Mesenchymal stem cell (in vitro differentiated cells and primary cell): ENCODE measurements at regions not wholly inside any gene's neighbourhood (a gene's known extent, or its start where the extent isn't known, plus 50 kb on each side); places are given as distances from the start of the nearest gene placed in this dataset.

Source experiments
- DNase-seq: peaks from one replicate; pipeline ENCODE4 v3.0.0-alpha.2; 2013
- H2AFZ ChIP-seq: one replicate; pipeline ENCODE4 v1.6.1; 2013; ENCODE audit warnings: low read depth, mild to moderate bottlenecking, control low read depth, inconsistent platforms, low read length, moderate library complexity
- H2AK5ac ChIP-seq: 2 replicates; pipeline ENCODE4 v1.6.1; 2013; ENCODE audit warnings: low read length, moderate library complexity, mild to moderate bottlenecking, inconsistent platforms; ENCODE audit not compliant: severe bottlenecking
- H2BK120ac ChIP-seq: one replicate; pipeline ENCODE4 v1.6.1; 2013; ENCODE audit warnings: low read depth, mild to moderate bottlenecking, inconsistent platforms, low read length, moderate library complexity
- H2BK12ac ChIP-seq, 2 experiments: one replicate each; pipeline ENCODE4 v1.6.1; 2013; ENCODE audit warnings: inconsistent platforms in 2 of 2, low read length in 2 of 2, mild to moderate bottlenecking in 2 of 2, moderate library complexity in 2 of 2, control low read depth in 1 of 2
- H2BK15ac ChIP-seq: one replicate; pipeline ENCODE4 v1.6.1; 2013; ENCODE audit warnings: mild to moderate bottlenecking, low read depth, inconsistent platforms; ENCODE audit not compliant: poor library complexity, severe bottlenecking
- H2BK5ac ChIP-seq: 2 replicates; pipeline ENCODE4 v1.6.1; 2013; ENCODE audit warnings: low read depth, mild to moderate bottlenecking, low read length, control low read depth, inconsistent platforms; ENCODE audit not compliant: poor library complexity, severe bottlenecking
- H3K14ac ChIP-seq, 2 experiments: one replicate each; pipeline ENCODE4 v1.6.1; 2013; ENCODE audit warnings: inconsistent platforms in 2 of 2, low read length in 2 of 2, control low read depth in 1 of 2, mild to moderate bottlenecking in 1 of 2, moderate library complexity in 1 of 2
- H3K18ac ChIP-seq, 2 experiments: one replicate each; pipeline ENCODE4 v1.6.1; 2013; ENCODE audit warnings: inconsistent platforms in 2 of 2, low read length in 2 of 2, control low read depth in 1 of 2, low read depth in 1 of 2, mild to moderate bottlenecking in 1 of 2
- H3K23ac ChIP-seq, 2 experiments: one replicate each; pipeline ENCODE4 v1.6.1; 2013; ENCODE audit warnings: inconsistent platforms in 2 of 2, low read length in 2 of 2, mild to moderate bottlenecking in 2 of 2, moderate library complexity in 2 of 2, control low read depth in 1 of 2
- H3K27ac ChIP-seq: 2 replicates; pipeline ENCODE4 v1.5.1; 2013; ENCODE audit warnings: mild to moderate bottlenecking, moderate library complexity, low read length, control low read depth, inconsistent platforms; ENCODE audit not compliant: poor library complexity, severe bottlenecking
- H3K27me3 ChIP-seq, 2 experiments: 2 replicates each; pipeline versions ENCODE4 v1.6.1 to v1.7.0; 2013; ENCODE audit warnings: low read length in 2 of 2, mild to moderate bottlenecking in 2 of 2, moderate library complexity in 2 of 2, control low read depth in 1 of 2, inconsistent platforms in 1 of 2; ENCODE audit not compliant: control insufficient read depth in 1 of 2, insufficient read depth in 1 of 2
- H3K36me3 ChIP-seq, 2 experiments: 2 replicates each; pipeline versions ENCODE4 v1.6.1 to v1.7.0; 2013; ENCODE audit warnings: low read length in 2 of 2, control low read depth in 1 of 2, inconsistent platforms in 1 of 2, low read depth in 1 of 2, mild to moderate bottlenecking in 1 of 2; ENCODE audit not compliant: insufficient read depth in 2 of 2, control insufficient read depth in 1 of 2
- H3K4ac ChIP-seq, 2 experiments: one replicate each; pipeline ENCODE4 v1.6.1; 2013; ENCODE audit warnings: inconsistent platforms in 2 of 2, low read length in 2 of 2, mild to moderate bottlenecking in 2 of 2, moderate library complexity in 2 of 2, control low read depth in 1 of 2, low read depth in 1 of 2
- H3K4me1 ChIP-seq: 2 replicates; pipeline ENCODE4 v1.6.1; 2013; ENCODE audit warnings: low read depth, low read length, control low read depth; ENCODE audit not compliant: control insufficient read depth, insufficient read depth
- H3K4me2 ChIP-seq: 2 replicates; pipeline ENCODE4 v1.6.1; 2013; ENCODE audit warnings: low read length, mild to moderate bottlenecking, inconsistent platforms; ENCODE audit not compliant: poor library complexity, severe bottlenecking
- H3K4me3 ChIP-seq, 2 experiments: 2 replicates each; pipeline versions ENCODE4 v1.5.1 to v1.7.0; 2013; ENCODE audit warnings: low read length in 2 of 2, mild to moderate bottlenecking in 2 of 2, control low read depth in 1 of 2, low read depth in 1 of 2; ENCODE audit not compliant: insufficient read depth in 1 of 2
- H3K79me1 ChIP-seq: replicated peaks from 2 replicates; pipeline ENCODE4 v1.6.1; 2013; ENCODE audit warnings: mild to moderate bottlenecking, control low read depth, low read length, inconsistent platforms; ENCODE audit not compliant: poor library complexity, severe bottlenecking
- H3K9ac ChIP-seq: 2 replicates; pipeline ENCODE4 v1.7.0; 2013; ENCODE audit warnings: mild to moderate bottlenecking, low read length, moderate library complexity
- H3K9me3 ChIP-seq: 2 replicates; pipeline ENCODE4 v1.7.0; 2013; ENCODE audit warnings: mild to moderate bottlenecking, low read length; ENCODE audit not compliant: control insufficient read depth
- H4K8ac ChIP-seq: one replicate; pipeline ENCODE4 v1.6.1; 2013; ENCODE audit warnings: inconsistent platforms, mild to moderate bottlenecking, low read length, moderate library complexity
- H4K91ac ChIP-seq: one replicate; pipeline ENCODE4 v1.6.1; 2013; ENCODE audit warnings: mild to moderate bottlenecking, low read length, inconsistent platforms
- WGBS: methylation state at CpG from one replicate; pipeline ENCODE4 v1.1.7; 2013; ENCODE audit warnings: mixed read lengths; 5-methylcytosine and 5-hydroxymethylcytosine counted together

DNA sequence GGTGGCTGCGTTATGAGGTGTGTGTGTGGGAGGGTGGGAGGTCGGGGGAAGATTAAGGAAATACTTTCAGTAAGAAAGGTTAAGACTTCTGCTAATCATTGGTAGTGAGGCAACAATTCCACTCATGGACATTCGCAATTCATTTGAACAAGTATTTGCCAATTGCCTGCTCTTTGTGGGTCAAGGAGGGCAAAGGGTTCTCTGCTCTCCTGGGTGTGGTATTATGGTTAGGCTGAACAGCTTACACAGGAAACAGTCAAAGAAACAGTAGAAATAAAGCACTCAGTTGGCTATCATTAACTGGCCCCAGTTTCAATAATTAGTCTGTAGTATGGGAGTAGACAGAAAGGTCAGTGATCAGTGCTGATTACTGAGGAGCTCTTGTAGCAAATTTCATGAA, 357.0 kb upstream of the FANCL start:
- Histone ChIP-seq H2BK5ac (no peak overlapping the region), H4K8ac (no peak overlapping the region), H2BK120ac (no peak overlapping the region), H3K36me3 (no peaks in the 10 kb centered on the region), H3K18ac (no peak overlapping the region), H3K79me1 (no peaks in the 10 kb centered on the region), H4K91ac (no peak overlapping the region), H3K4me2 (no peak overlapping the region), H3K4me1 (peaks cover 2% of the 10 kb centered on the region), H3K23ac (no peak overlapping the region), H2BK15ac (no peak overlapping the region), H2AK5ac (no peak overlapping the region), H2BK12ac (no peak overlapping the region), H3K9ac (no peak overlapping the region), H3K27me3 (no peaks in the 10 kb centered on the region), H3K14ac (no peak overlapping the region), H3K4ac (no peak overlapping the region), H3K9me3 (no peaks in the 10 kb centered on the region), H3K4me3 (no peak overlapping the region), H2AFZ (no peak overlapping the region), H3K27ac (no peak overlapping the region)
- DNase-seq = no peak
- WGBS = 88% methylated on average over 3 of the region's 3 CpGs

DNA sequence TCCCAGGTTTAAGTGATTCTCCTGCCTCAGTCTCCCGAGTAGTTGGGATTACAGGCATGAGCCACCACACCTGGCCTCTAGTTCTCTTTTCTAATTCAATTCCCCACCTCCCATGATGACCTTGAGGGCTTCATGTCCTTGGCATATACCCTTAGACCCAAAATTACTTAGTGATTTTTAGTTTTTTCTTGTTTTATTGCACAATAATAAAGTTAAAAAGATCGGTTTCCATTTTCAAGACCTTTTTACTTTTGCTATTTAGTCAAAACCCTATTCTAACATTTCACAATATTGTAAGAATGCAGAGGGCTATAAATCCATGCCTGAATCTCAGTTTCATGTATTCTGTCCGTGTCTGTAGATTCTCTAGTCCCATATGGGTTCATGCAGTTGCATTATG, 354.6 kb upstream of the FANCL start:
- no peaks in the 10 kb centered on the region for H3K79me1 ChIP-seq
- H4K8ac ChIP-seq = no peak overlapping the region
- no peak overlapping the region for H3K23ac ChIP-seq
- no peak overlapping the region for H2BK120ac ChIP-seq
- no peak overlapping the region for H2BK12ac ChIP-seq
- H3K4ac ChIP-seq = no peak overlapping the region
- peaks cover 2% of the 10 kb centered on the region for H3K4me1 ChIP-seq
- no peak overlapping the region for H3K4me2 ChIP-seq
- no peaks in the 10 kb centered on the region for H3K27me3 ChIP-seq
- no peak overlapping the region for H4K91ac ChIP-seq
- H2BK15ac ChIP-seq = no peak overlapping the region
- DNase-seq = no peak
- no peaks in the 10 kb centered on the region for H3K36me3 ChIP-seq
- H2BK5ac ChIP-seq = no peak overlapping the region
- no peak overlapping the region for H2AFZ ChIP-seq
- WGBS = 90% methylated on average over 2 of the region's 3 CpGs
- no peak overlapping the region for H3K14ac ChIP-seq
- H3K27ac ChIP-seq = no peak overlapping the region
- H3K9me3 ChIP-seq = no peaks in the 10 kb centered on the region
- no peak overlapping the region for H2AK5ac ChIP-seq
- H3K18ac ChIP-seq = no peak overlapping the region
- H3K4me3 ChIP-seq = no peak overlapping the region
- H3K9ac ChIP-seq = no peak overlapping the region

- Histone ChIP-seq H3K27me3 (no peaks in the 10 kb centered on the region), H3K79me1 (no peaks in the 10 kb centered on the region), H3K27ac (no peak overlapping the region), H2AFZ (no peak overlapping the region), H3K4me2 (no peak overlapping the region), H2BK5ac (no peak overlapping the region), H3K4me3 (no peak overlapping the region), H2BK12ac (no peak overlapping the region), H3K18ac (no peak overlapping the region), H4K8ac (no peak overlapping the region), H3K23ac (no peak overlapping the region), H3K36me3 (no peaks in the 10 kb centered on the region), H3K9me3 (no peaks in the 10 kb centered on the region), H2AK5ac (no peak overlapping the region), H4K91ac (no peak overlapping the region), H2BK120ac (no peak overlapping the region), H2BK15ac (no peak overlapping the region), H3K9ac (no peak overlapping the region), H3K14ac (no peak overlapping the region), H3K4me1 (peaks cover 2% of the 10 kb centered on the region), H3K4ac (no peak overlapping the region)
- no peak for DNase-seq
Observed at GRCh38 chr2:58594762-58595161, 353.6 kb upstream of the FANCL start.

DNA sequence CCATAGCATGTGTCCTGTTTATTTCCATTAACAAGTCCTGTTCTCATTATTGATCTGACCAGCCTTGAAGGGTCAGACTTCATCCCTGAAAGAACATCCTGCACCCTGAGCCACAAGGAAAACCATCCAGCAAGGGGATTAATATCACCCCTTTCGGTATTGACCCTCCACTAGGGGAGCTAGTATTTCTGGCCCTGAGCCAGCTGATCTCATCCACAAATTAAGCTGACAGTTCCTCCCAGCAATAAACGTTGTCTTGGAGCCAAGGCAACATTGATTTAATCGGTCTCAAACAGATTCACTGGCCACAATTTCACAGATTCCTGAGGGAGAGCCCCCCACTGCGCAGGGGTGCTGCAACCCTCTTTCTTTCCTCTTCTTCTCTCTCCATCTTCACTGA, 353.1 kb upstream of the FANCL start:
- no peak overlapping the region for H3K4ac ChIP-seq
- H3K9me3 ChIP-seq = no peaks in the 10 kb centered on the region
- DNase-seq = no peak
- H2BK12ac ChIP-seq = no peak overlapping the region
- no peak overlapping the region for H2BK5ac ChIP-seq
- no peak overlapping the region for H3K9ac ChIP-seq
- WGBS = 47% methylated on average over 4 of the region's 4 CpGs
- H2BK120ac ChIP-seq = no peak overlapping the region
- H3K27ac ChIP-seq = no peak overlapping the region
- H3K14ac ChIP-seq = no peak overlapping the region
- H3K23ac ChIP-seq = no peak overlapping the region
- H2BK15ac ChIP-seq = no peak overlapping the region
- no peak overlapping the region for H3K4me3 ChIP-seq
- peaks cover 2% of the 10 kb centered on the region for H3K4me1 ChIP-seq
- H3K4me2 ChIP-seq = no peak overlapping the region
- H3K27me3 ChIP-seq = no peaks in the 10 kb centered on the region
- H2AFZ ChIP-seq = no peak overlapping the region
- no peak overlapping the region for H3K18ac ChIP-seq
- H3K36me3 ChIP-seq = no peaks in the 10 kb centered on the region
- H4K91ac ChIP-seq = no peak overlapping the region
- no peak overlapping the region for H4K8ac ChIP-seq
- H2AK5ac ChIP-seq = no peak overlapping the region
- no peaks in the 10 kb centered on the region for H3K79me1 ChIP-seq
